ENCODE measurements at regions not wholly inside any gene's neighbourhood (a gene's known extent, or its start where the extent isn't known, plus 50 kb on each side); places are given as distances from the start of the nearest gene placed in this dataset.

DNA sequence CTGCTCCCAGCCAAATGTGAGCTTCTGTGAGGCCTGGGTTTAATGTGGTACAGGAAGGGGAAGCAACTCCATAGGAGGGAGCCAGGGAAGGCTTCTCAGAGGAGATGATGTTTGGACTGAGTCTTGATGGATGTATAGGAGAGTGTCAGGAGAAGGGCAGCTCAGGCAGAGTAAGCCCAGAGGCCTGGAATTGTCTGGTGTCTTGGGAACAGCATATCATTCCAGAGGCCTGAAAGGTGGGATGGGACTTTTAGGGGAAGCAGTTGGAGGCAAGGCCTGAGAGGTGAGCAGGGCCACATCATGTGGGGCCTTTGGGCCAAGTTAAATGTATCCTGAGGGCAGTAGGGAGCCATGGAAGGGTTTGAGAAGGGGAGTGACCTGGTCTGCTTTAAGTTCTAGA lies 148.6 kb upstream of the WNT4 start:
- no peak overlapping the region for H3K27ac ChIP-seq
- H3K9me3 ChIP-seq: no peaks in the 10 kb centered on the region
- peaks cover 8% of the 10 kb centered on the region for H3K4me1 ChIP-seq
- H3K36me3 ChIP-seq (replicated peaks in 1 of 2; ENCODE audit: insufficient read depth in 1 of 2, low read depth in 2 of 2): no peaks in the 10 kb centered on the region
- TF ChIP-seq, protein P1, sequence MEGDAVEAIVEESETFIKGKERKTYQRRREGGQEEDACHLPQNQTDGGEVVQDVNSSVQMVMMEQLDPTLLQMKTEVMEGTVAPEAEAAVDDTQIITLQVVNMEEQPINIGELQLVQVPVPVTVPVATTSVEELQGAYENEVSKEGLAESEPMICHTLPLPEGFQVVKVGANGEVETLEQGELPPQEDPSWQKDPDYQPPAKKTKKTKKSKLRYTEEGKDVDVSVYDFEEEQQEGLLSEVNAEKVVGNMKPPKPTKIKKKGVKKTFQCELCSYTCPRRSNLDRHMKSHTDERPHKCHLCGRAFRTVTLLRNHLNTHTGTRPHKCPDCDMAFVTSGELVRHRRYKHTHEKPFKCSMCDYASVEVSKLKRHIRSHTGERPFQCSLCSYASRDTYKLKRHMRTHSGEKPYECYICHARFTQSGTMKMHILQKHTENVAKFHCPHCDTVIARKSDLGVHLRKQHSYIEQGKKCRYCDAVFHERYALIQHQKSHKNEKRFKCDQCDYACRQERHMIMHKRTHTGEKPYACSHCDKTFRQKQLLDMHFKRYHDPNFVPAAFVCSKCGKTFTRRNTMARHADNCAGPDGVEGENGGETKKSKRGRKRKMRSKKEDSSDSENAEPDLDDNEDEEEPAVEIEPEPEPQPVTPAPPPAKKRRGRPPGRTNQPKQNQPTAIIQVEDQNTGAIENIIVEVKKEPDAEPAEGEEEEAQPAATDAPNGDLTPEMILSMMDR (IDR thresholded peaks at IDR 0.05): no peak
- TF ChIP-seq POLR2A (IDR thresholded peaks at IDR 0.05): no peak
- H3K27me3 ChIP-seq: no peaks in the 10 kb centered on the region
- ATAC-seq: no peak
- no peak overlapping the region for H3K4me3 ChIP-seq
- intact Hi-C loops (cut with DNase I): no loop called here
- no peak for DNase-seq

DNA sequence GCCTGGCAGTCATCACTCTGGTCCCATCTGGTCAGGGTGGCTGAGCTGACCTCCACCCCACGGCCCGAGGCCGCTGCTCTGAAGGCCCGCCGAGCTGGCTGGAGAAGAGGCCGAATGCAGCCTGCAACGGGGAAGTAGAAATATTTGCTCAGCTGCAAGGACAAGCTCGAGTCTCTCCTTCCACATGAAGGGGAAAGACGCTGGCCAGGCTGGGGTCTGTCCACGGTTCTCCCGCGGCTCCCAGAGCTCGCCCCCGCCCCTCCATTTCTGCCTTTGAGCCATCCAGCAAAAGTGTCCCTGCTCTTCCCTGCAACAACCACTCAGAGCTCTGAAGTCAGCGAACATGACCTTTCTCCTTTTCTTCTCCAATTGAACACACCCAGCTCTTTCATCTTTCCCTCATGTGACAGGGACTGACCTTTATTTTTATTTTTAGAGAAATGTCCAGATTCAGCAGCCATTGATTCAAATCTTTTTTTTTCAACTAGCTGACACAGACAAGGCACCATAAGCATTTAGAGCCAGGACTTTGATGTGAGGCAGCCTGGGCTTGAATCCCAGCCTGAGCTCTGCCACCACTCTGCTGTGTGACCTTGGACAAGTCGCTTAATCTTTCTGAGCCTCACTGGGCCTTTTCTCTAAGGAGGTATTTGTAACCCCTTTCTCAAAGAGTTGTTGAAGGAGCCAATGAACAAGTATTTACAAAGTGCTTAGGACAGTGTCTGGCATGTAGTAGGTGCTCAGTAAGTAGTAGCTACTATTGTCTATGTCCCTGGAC lies 149.3 kb upstream of the WNT4 start:
- intact Hi-C loops (cut with DNase I): no loop called here
- Histone ChIP-seq H3K4me3 (no peak overlapping the region), H3K27ac (no peak overlapping the region), H3K9me3 (no peaks in the 10 kb centered on the region), H3K36me3 (replicated peaks in 1 of 2; ENCODE audit: insufficient read depth in 1 of 2, low read depth in 2 of 2) (no peaks in the 10 kb centered on the region), H3K4me1 (peaks cover 8% of the 10 kb centered on the region), H3K27me3 (no peaks in the 10 kb centered on the region)
- WGBS, 2 donors: 17 to 30% methylated on average over 14 to 16 of the region's 16 CpGs
- ATAC-seq (no peak), DNase-seq (peak in 1 of 4 donors; percentile 20)
- no peak for TF ChIP-seq POLR2A (IDR thresholded peaks at IDR 0.05)
- TF ChIP-seq, protein P1 (IDR thresholded peaks at IDR 0.05): no peak

DNA sequence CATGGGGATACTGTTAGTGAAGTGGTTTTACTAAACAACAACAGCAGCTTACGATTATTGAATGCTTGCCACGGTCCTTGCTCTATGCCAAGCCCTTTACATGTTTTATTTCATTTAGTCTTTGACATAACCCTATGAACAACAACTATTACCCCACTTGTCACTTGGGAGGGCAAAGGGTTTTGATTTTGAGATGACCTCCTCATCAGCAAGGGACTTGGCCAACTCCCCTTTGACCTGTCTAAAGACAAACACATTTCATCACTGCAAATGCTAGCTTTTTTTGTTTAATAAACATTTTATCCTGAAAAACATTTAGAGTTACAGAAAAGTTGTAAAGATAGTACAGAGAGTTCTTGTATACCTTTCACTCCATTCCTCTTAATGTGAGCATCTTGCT lies 152.5 kb upstream of the WNT4 start:
- Histone ChIP-seq H3K9me3 (no peaks in the 10 kb centered on the region), H3K4me1 (peaks cover 8% of the 10 kb centered on the region), H3K36me3 (replicated peaks in 1 of 2; ENCODE audit: insufficient read depth in 1 of 2, low read depth in 2 of 2) (no peaks in the 10 kb centered on the region), H3K27ac (no peak overlapping the region), H3K4me3 (no peak overlapping the region), H3K27me3 (no peaks in the 10 kb centered on the region)
- DNase-seq (no peak), ATAC-seq (no peak)
- intact Hi-C loops (cut with DNase I): no loop called here
- no peak for TF ChIP-seq POLR2A (IDR thresholded peaks at IDR 0.05)
- TF ChIP-seq, protein P1 (IDR thresholded peaks at IDR 0.05): no peak
- WGBS, 2 donors: 82 to 87% methylated on average over 2 of the region's 2 CpGs

DNA sequence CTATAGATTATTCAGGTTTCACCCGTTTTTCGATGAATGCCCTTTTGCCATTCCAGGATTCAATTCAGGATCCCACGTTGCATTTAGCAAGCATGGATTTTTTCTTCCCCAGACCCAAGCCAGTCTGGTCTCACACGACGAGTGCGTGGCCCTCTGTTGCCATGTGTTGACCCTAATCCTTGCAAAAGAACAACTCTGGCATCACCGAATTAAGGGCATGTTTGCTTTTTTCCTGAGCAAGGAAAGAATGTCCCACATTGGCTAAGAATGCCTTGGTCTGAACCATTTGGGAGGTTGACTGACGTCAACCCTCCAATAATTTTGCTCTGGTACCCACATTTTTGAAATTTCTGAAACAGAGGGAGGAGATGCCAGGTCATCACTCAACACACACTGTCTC lies 153.0 kb upstream of the WNT4 start:
- WGBS, 2 donors: 73 to 78% methylated on average over 8 of the region's 8 CpGs
- ATAC-seq (no peak), DNase-seq (no peak)
- Histone ChIP-seq H3K9me3 (no peaks in the 10 kb centered on the region), H3K36me3 (replicated peaks in 1 of 2; ENCODE audit: insufficient read depth in 1 of 2, low read depth in 2 of 2) (no peaks in the 10 kb centered on the region), H3K4me3 (no peak overlapping the region), H3K27me3 (no peaks in the 10 kb centered on the region), H3K27ac (no peak overlapping the region), H3K4me1 (peaks cover 8% of the 10 kb centered on the region)
- no peak for TF ChIP-seq POLR2A (IDR thresholded peaks at IDR 0.05)
- TF ChIP-seq, protein P1 (IDR thresholded peaks at IDR 0.05): no peak
- intact Hi-C loops (cut with DNase I): no loop called here
